ENCODE measurements at regions not wholly inside any gene's neighbourhood (a gene's known extent, or its start where the extent isn't known, plus 50 kb on each side); places are given as distances from the start of the nearest gene placed in this dataset.
"Not testable (repeated sequence)": the region's sequence is repeated elsewhere in the genome, so short reads cannot be mapped to it uniquely, and the experiment has no call there.

GRCh38 chr17:64800987-64801386, 118.3 kb downstream of the LRRC37A3 start:
- DNase-seq (ENCODE audit: low read depth in 2 of 2): not testable (repeated sequence)

- DNase-seq (ENCODE audit: low read depth in 2 of 2): not testable (repeated sequence)
These were observed 118.8 kb downstream of the LRRC37A3 start for GRCh38 chr17:64800361-64800895.

- not testable (repeated sequence) for DNase-seq (ENCODE audit: low read depth in 2 of 2)
These were observed 119.6 kb downstream of the LRRC37A3 start for GRCh38 chr17:64799543-64800188.

GRCh38 chr17:64798961-64799360, 120.3 kb downstream of the LRRC37A3 start:
- DNase-seq (ENCODE audit: low read depth in 2 of 2): not testable (repeated sequence)

GRCh38 chr17:64798489-64798790, 120.8 kb downstream of the LRRC37A3 start:
- DNase-seq (ENCODE audit: low read depth in 2 of 2): not testable (repeated sequence)

- not testable (repeated sequence) for DNase-seq (ENCODE audit: low read depth in 2 of 2)
These were observed 121.4 kb downstream of the LRRC37A3 start for GRCh38 chr17:64797746-64798488.

- not testable (repeated sequence) for DNase-seq (ENCODE audit: low read depth in 2 of 2)
These were observed 123.9 kb downstream of the LRRC37A3 start for GRCh38 chr17:64795342-64795741.

GRCh38 chr17:64794548-64795274, 124.6 kb downstream of the LRRC37A3 start:
- not testable (repeated sequence) for DNase-seq (ENCODE audit: low read depth in 2 of 2)

- DNase-seq (ENCODE audit: low read depth in 2 of 2): not testable (repeated sequence)
These were observed 125.2 kb downstream of the LRRC37A3 start for GRCh38 chr17:64794113-64794512.

GRCh38 chr17:64792793-64793575, 126.3 kb downstream of the LRRC37A3 start:
- DNase-seq (ENCODE audit: low read depth in 2 of 2): not testable (repeated sequence)

- not testable (repeated sequence) for DNase-seq (ENCODE audit: low read depth in 2 of 2)
These were observed 127.0 kb downstream of the LRRC37A3 start for GRCh38 chr17:64792276-64792675.

GRCh38 chr17:64791691-64792090, 127.6 kb downstream of the LRRC37A3 start:
- DNase-seq (ENCODE audit: low read depth in 2 of 2): not testable (repeated sequence)

GRCh38 chr17:64791226-64791625, 128.1 kb downstream of the LRRC37A3 start:
- not testable (repeated sequence) for DNase-seq (ENCODE audit: low read depth in 2 of 2)

GRCh38 chr17:64790690-64791089, 128.6 kb upstream of the SMURF2 start:
- DNase-seq (ENCODE audit: low read depth in 2 of 2): not testable (repeated sequence)

GRCh38 chr17:64790193-64790592, 128.1 kb upstream of the SMURF2 start:
- not testable (repeated sequence) for DNase-seq (ENCODE audit: low read depth in 2 of 2)

GRCh38 chr17:64789061-64789445, 126.9 kb upstream of the SMURF2 start:
- not testable (repeated sequence) for DNase-seq (ENCODE audit: low read depth in 2 of 2)

- DNase-seq (ENCODE audit: low read depth in 2 of 2): no peak
These were observed 126.4 kb upstream of the SMURF2 start for GRCh38 chr17:64788286-64789060.

GRCh38 chr17:64787921-64788271, 125.8 kb upstream of the SMURF2 start:
- no peak for DNase-seq (ENCODE audit: low read depth in 2 of 2)

GRCh38 chr17:64787255-64787920, 125.3 kb upstream of the SMURF2 start:
- no peak for DNase-seq (ENCODE audit: low read depth in 2 of 2)

GRCh38 chr17:64786337-64786736, 124.2 kb upstream of the SMURF2 start:
- DNase-seq (ENCODE audit: low read depth in 2 of 2): no peak
